ENCODE measurements at regions not wholly inside any gene's neighbourhood (a gene's known extent, or its start where the extent isn't known, plus 50 kb on each side); places are given as distances from the start of the nearest gene placed in this dataset.

DNA sequence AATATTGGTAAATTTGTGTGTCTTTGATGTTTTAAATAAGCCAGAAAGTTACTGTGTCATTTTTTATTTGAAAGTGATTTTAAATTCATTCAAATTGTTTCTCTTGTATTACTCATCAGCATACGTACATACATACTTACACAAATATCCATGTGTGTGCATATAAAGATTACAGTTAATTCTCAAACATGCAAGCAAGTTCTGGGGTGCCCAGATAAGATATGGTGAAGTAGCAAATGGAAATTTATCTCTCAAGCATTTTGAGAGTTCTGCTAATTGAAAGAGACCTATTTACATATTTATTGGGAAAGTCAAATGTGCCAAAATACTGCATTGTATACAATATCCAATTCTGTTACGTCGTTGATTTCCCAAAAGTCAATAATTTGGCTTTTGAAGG is 1024.0 kb upstream of the CNTN5 start:
- TF ChIP-seq, protein P1, sequence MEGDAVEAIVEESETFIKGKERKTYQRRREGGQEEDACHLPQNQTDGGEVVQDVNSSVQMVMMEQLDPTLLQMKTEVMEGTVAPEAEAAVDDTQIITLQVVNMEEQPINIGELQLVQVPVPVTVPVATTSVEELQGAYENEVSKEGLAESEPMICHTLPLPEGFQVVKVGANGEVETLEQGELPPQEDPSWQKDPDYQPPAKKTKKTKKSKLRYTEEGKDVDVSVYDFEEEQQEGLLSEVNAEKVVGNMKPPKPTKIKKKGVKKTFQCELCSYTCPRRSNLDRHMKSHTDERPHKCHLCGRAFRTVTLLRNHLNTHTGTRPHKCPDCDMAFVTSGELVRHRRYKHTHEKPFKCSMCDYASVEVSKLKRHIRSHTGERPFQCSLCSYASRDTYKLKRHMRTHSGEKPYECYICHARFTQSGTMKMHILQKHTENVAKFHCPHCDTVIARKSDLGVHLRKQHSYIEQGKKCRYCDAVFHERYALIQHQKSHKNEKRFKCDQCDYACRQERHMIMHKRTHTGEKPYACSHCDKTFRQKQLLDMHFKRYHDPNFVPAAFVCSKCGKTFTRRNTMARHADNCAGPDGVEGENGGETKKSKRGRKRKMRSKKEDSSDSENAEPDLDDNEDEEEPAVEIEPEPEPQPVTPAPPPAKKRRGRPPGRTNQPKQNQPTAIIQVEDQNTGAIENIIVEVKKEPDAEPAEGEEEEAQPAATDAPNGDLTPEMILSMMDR (IDR thresholded peaks at IDR 0.05; ENCODE audit: extremely low read depth in 1 of 2, insufficient read depth in 1 of 2, low read depth in 1 of 2, low read length in 2 of 2), result no peak
- TF ChIP-seq EZH2 (IDR thresholded peaks at IDR 0.05; ENCODE audit: borderline replicate concordance, low read depth, low read length, severe bottlenecking) (no peak), MYC (IDR thresholded peaks at IDR 0.05; ENCODE audit: low read depth, low read length) (no peak)

All from endothelial cell of umbilical vein (primary cell).